HCT116 (cell line): ENCODE measurements at regions not wholly inside any gene's neighbourhood (a gene's known extent, or its start where the extent isn't known, plus 50 kb on each side); places are given as distances from the start of the nearest gene placed in this dataset.

Source experiments
- ATAC-seq: fragments of 200-7000 bp; cut with Tn5 transposase; 2 replicates; pipeline ENCODE4 v1.9.1; 2020; ENCODE audit warnings: mild to moderate bottlenecking, moderate library complexity
- BruUV-seq: library from RNA; stranded (reverse); fragments of 400-500 nt; replicated peaks from 2 replicates; lab custom pipeline; 2021; lab: Mats Ljungman, UMichigan
- CTCF ChIA-PET: fragments of 300-600 bp; sonication (Branson Sonifier 250); formaldehyde crosslinking; loops from one replicate; lab custom pipeline; 2021; ENCODE audit warnings: antibody characterized with exemption; lab: Charles Lee
- POLR2A ChIA-PET: fragments of 300-600, 350-600 bp; sonication (Branson Sonifier 250); formaldehyde crosslinking; loops from one replicate; lab custom pipeline; 2021; ENCODE audit warnings: antibody characterized with exemption; lab: Charles Lee
- RAD21 ChIA-PET, 2 experiments: fragments of 300-600 bp; sonication (Branson Sonifier 250); formaldehyde crosslinking; loops; one replicate each; lab custom pipeline; 2023; ENCODE audit warnings: low total read pairs in 2 of 2; ENCODE audit not compliant: uncharacterized antibody in 2 of 2, unreplicated experiment in 2 of 2, low non-redundant PET in 1 of 2; lab: Charles Lee
- DNase-seq: peaks from one replicate; pipeline ENCODE4 v3.0.0-alpha.2; 2010; ENCODE audit warnings: low read depth, low spot score
- H2AFZ ChIP-seq: fragments of 200-600 bp; shearing (Covaris generic), sonication (generic); 2 replicates; pipeline ENCODE4 v1.6.1; 2017; ENCODE audit warnings: low read depth, mixed run types, mixed read lengths, antibody characterized with exemption, low read length; ENCODE audit not compliant: poor library complexity, severe bottlenecking
- H3K27ac ChIP-seq: 2 replicates; pipeline ENCODE4 v1.5.1; 2012; ENCODE audit warnings: low read depth, low read length
- H3K27me3 ChIP-seq: fragments of 200-600 bp; sonication (generic); 2 replicates; pipeline ENCODE4 v1.6.1; 2016; ENCODE audit warnings: mixed run types, low read length, mixed read lengths; ENCODE audit not compliant: insufficient read depth
- H3K36me3 ChIP-seq, 2 experiments: fragments of 200-500 bp in 1 of 2; fragments of 200-600 bp in 1 of 2; sonication (Bioruptor generic) in 1 of 2; sonication (generic) in 1 of 2; 2 replicates each; pipeline versions ENCODE4 v1.5.1 to v1.6.1; 2014 to 2016; ENCODE audit warnings: low read length in 2 of 2, inconsistent platforms in 1 of 2, mixed read lengths in 1 of 2, mixed run types in 1 of 2; ENCODE audit not compliant: insufficient read depth in 2 of 2, control insufficient read depth in 1 of 2
- H3K4me1 ChIP-seq, 2 experiments: fragments of 200-600 bp in 1 of 2; sonication (generic) in 1 of 2; 2 replicates each; pipeline versions ENCODE4 v1.5.1 to v1.6.1; 2012 to 2017; ENCODE audit warnings: low read length in 2 of 2, inconsistent platforms in 1 of 2, mild to moderate bottlenecking in 1 of 2, mixed read lengths in 1 of 2, mixed run types in 1 of 2, moderate library complexity in 1 of 2; ENCODE audit not compliant: insufficient read depth in 2 of 2, control insufficient read depth in 1 of 2
- H3K4me2 ChIP-seq: fragments of 200-600 bp; sonication (generic); 2 replicates; pipeline ENCODE4 v1.6.1; 2017; ENCODE audit warnings: mixed run types, low read length, mixed read lengths
- H3K4me3 ChIP-seq, 2 experiments: fragments of 200-600 bp in 1 of 2; sonication (generic) in 1 of 2; replicated peaks in 1 of 2; 2 replicates each; pipeline ENCODE4 v1.5.1; 2011 to 2016; ENCODE audit warnings: low read length in 2 of 2, control low read depth in 1 of 2, low read depth in 1 of 2, mild to moderate bottlenecking in 1 of 2, mixed read lengths in 1 of 2, mixed run types in 1 of 2
- H3K79me2 ChIP-seq: fragments of 200-600 bp; sonication (generic); 2 replicates; pipeline ENCODE4 v1.6.1; 2017; ENCODE audit warnings: mild to moderate bottlenecking, mixed run types, low read length, moderate library complexity, mixed read lengths; ENCODE audit not compliant: insufficient read depth
- H3K9ac ChIP-seq: fragments of 200-600 bp; sonication (generic); 2 replicates; pipeline ENCODE4 v1.6.1; 2016; ENCODE audit warnings: low read length, mixed read lengths
- H3K9me2 ChIP-seq: fragments of 200-600 bp; sonication (generic), shearing (Covaris generic); 2 replicates; pipeline ENCODE4 v1.6.1; 2017; ENCODE audit warnings: mixed run types, mild to moderate bottlenecking, moderate library complexity; ENCODE audit not compliant: insufficient read depth
- H3K9me3 ChIP-seq, 2 experiments: fragments of 200-500 bp in 1 of 2; fragments of 200-600 bp in 1 of 2; sonication (Bioruptor generic) in 1 of 2; sonication (generic) in 1 of 2; 2 replicates each; pipeline ENCODE4 v1.6.1; 2014 to 2017; ENCODE audit warnings: low read length in 2 of 2, mixed read lengths in 2 of 2, inconsistent platforms in 1 of 2, low read depth in 1 of 2, mild to moderate bottlenecking in 1 of 2, mixed run types in 1 of 2, moderate library complexity in 1 of 2; ENCODE audit not compliant: control insufficient read depth in 1 of 2, insufficient read depth in 1 of 2
- H4K20me1 ChIP-seq: fragments of 200-600 bp; sonication (generic), shearing (Covaris generic); 2 replicates; pipeline ENCODE4 v1.6.1; 2017; ENCODE audit warnings: mixed run types, mild to moderate bottlenecking, moderate library complexity; ENCODE audit not compliant: insufficient read depth
- CTCF ChIP-seq, 3 experiments: fragments of 200-600 bp in 1 of 3; sonication (generic) in 1 of 3; IDR thresholded peaks in 2 of 3; conservative IDR thresholded peaks in 1 of 3; 2 replicates each; pipeline ENCODE4 v1.5.1; 2012 to 2017; ENCODE audit warnings: low read depth in 2 of 3, low read length in 2 of 3, antibody characterized with exemption in 1 of 3, borderline replicate concordance in 1 of 3, control low read depth in 1 of 3, mild to moderate bottlenecking in 1 of 3, mixed read lengths in 1 of 3, mixed run types in 1 of 3, moderate library complexity in 1 of 3; ENCODE audit not compliant: insufficient read depth in 1 of 3
- FOSL1 ChIP-seq: IDR thresholded peaks from 2 replicates; pipeline ENCODE4 v1.6.1; 2012; ENCODE audit warnings: low read depth
- POLR2A ChIP-seq: IDR thresholded peaks from 2 replicates; pipeline ENCODE4 v1.7.0; 2011; ENCODE audit warnings: borderline replicate concordance; ENCODE audit not compliant: insufficient read depth, insufficient read length; ENCODE audit errors: extremely low read depth
- REST ChIP-seq: IDR thresholded peaks from 2 replicates; pipeline ENCODE4 v1.6.1; 2012; ENCODE audit warnings: low read depth
- SP1 ChIP-seq: IDR thresholded peaks from 2 replicates; pipeline ENCODE4 v1.6.1; 2012; ENCODE audit warnings: low read depth
- TCF7L2 ChIP-seq: IDR thresholded peaks from 2 replicates; pipeline ENCODE4 v1.7.0; 2011; ENCODE audit warnings: borderline replicate concordance, inconsistent platforms; ENCODE audit not compliant: insufficient read depth, insufficient read length; ENCODE audit errors: extremely low read depth
- YY1 ChIP-seq: IDR thresholded peaks from 2 replicates; pipeline ENCODE4 v1.6.1; 2011; ENCODE audit warnings: low read length, low read depth, moderate library complexity, mild to moderate bottlenecking; ENCODE audit not compliant: insufficient replicate concordance; ENCODE audit errors: extremely low read depth
- ZNF274 ChIP-seq: fragments of 200-500 bp; sonication (Bioruptor generic); IDR thresholded peaks from 2 replicates; pipeline ENCODE4 v1.6.1; 2014; ENCODE audit warnings: mild to moderate bottlenecking, low read depth, low read length, inconsistent platforms
- intact Hi-C: fragments of 100-400 bp; cut with micrococcal nuclease; formaldehyde crosslinking; loops from 2 replicates; pipeline ENCODE4 v1.10.0; 2022

GRCh38 chr4:159023741-159024140 is 79.1 kb upstream of the RAPGEF2 start:
- BruUV-seq = no TSS peak
- Histone ChIP-seq H3K79me2 (no peaks in the 10 kb centered on the region), H3K4me1 (no peaks in the 10 kb centered on the region), H3K36me3 (no peaks in the 10 kb centered on the region), H3K9me2 (no peaks in the 10 kb centered on the region), H3K27me3 (no peaks in the 10 kb centered on the region), H3K27ac (no peak overlapping the region), H3K4me2 (no peak overlapping the region)
- ChIA-PET POLR2A (no interaction called here), RAD21 (no interaction called here), CTCF (no interaction called here)
- DNase-seq (no peak), ATAC-seq (no peak)
- intact Hi-C loops = no loop called here
- no peak for TF ChIP-seq SP1
- no peak for TF ChIP-seq POLR2A
- TF ChIP-seq YY1 = no peak
- TF ChIP-seq ZNF274 = no peak
- TF ChIP-seq TCF7L2 = no peak
- no peak for TF ChIP-seq REST
- no peak for TF ChIP-seq FOSL1
- no peak for TF ChIP-seq CTCF (IDR thresholded peaks at IDR 0.05 in 2 of 3, conservative IDR thresholded peaks at IDR 0.05 in 1 of 3; ENCODE audit: borderline replicate concordance in 1 of 3, insufficient read depth in 1 of 3, low read depth in 2 of 3, low read length in 2 of 3)
- TF ChIP-seq, all 23 proteins: peak for 0
- Histone ChIP-seq H2AFZ (no peak overlapping the region), H3K4me3 (no peak overlapping the region), H3K9me3 (no peaks in the 10 kb centered on the region), H3K9ac (no peak overlapping the region), H4K20me1 (no peaks in the 10 kb centered on the region)
